Right lobe of liver (tissue), 6 donors: ENCODE measurements at regions not wholly inside any gene's neighbourhood (a gene's known extent, or its start where the extent isn't known, plus 50 kb on each side); places are given as distances from the start of the nearest gene placed in this dataset.

Experiments
- ATAC-seq, 4 donors: fragments of 200-7000 bp; cut with Tn5 transposase; one replicate each; pipeline ENCODE4 v1.9.1; 2020; ENCODE audit warnings: mild to moderate bottlenecking in 4 of 4, moderate library complexity in 4 of 4
- DNase-seq, 3 donors: peaks; one replicate each; pipeline ENCODE4 v3.0.0-alpha.2; 2020
- H3K27ac ChIP-seq, 3 donors: fragments of 200-600 bp; one replicate each; pipeline ENCODE4 v1.8.0; 2022
- H3K27me3 ChIP-seq, 2 donors: fragments of 200-600 bp; one replicate each; pipeline ENCODE4 v1.8.0; 2022
- H3K36me3 ChIP-seq, 4 donors: fragments of 200-600 bp; sonication (generic) in 1 of 4; one replicate each; pipeline versions ENCODE4 v1.5.1 to v1.8.0; 2017 to 2022; ENCODE audit warnings: control low read depth in 1 of 4
- H3K4me1 ChIP-seq, 4 donors: fragments of 200-600 bp; sonication (generic) in 1 of 4; one replicate each; pipeline versions ENCODE4 v1.5.1 to v1.8.0; 2017 to 2022; ENCODE audit warnings: control low read depth in 1 of 4
- H3K4me3 ChIP-seq, 3 donors: fragments of 200-600 bp; one replicate each; pipeline ENCODE4 v1.8.0; 2022
- H3K9me3 ChIP-seq, 4 donors: fragments of 200-600 bp; sonication (generic) in 1 of 4; one replicate each; pipeline versions ENCODE4 v1.5.1 to v1.8.0; 2017 to 2022; ENCODE audit warnings: control low read depth in 1 of 4
- CTCF ChIP-seq, 4 donors: fragments of 200-600 bp in 3 of 4; fragments of 450-650 bp in 1 of 4; IDR thresholded peaks; one replicate each; pipeline versions ENCODE4 v1.5.1 to v1.8.0; 2016 to 2022; ENCODE audit warnings: antibody characterized with exemption in 4 of 4, mild to moderate bottlenecking in 2 of 4
- POLR2A ChIP-seq: fragments of 450-650 bp; IDR thresholded peaks from one replicate; pipeline ENCODE4 v1.6.1; 2017; ENCODE audit warnings: antibody characterized with exemption, mild to moderate bottlenecking
- WGBS: methylation state at CpG from one replicate; pipeline ENCODE4 v1.1.6; 2018; ENCODE audit warnings: low coverage, low lambda C conversion rate; ENCODE audit not compliant: insufficient coverage; ENCODE audit errors: missing lambda C conversion rate; 5-methylcytosine and 5-hydroxymethylcytosine counted together
- intact Hi-C, 2 donors: fragments of 100-400 bp; cut with DNase I; formaldehyde crosslinking; loops; one replicate each; pipeline versions ENCODE4 v1.11.2 to v1.14.1; 2022
- donor health status: DM: no; HTN: yes; CAD: no.
- donor health status: DM: no; HTN: no; CAD: no.
- donor health status: DM: no; HTN: no; CAD: no.
- donor health status: DM: no; HTN: yes; CAD: no.
- donor health status: DM: no; HTN: yes; CAD: no.

GRCh38 chr1:232566093-232566492, 63.8 kb downstream of the SIPA1L2 start:
- ATAC-seq = no peak
- H3K36me3 ChIP-seq = no peaks in the 10 kb centered on the region
- H3K27me3 ChIP-seq = no peaks in the 10 kb centered on the region
- no peaks in the 10 kb centered on the region for H3K4me1 ChIP-seq
- no peak overlapping the region for H3K4me3 ChIP-seq
- DNase-seq = no peak
- H3K9me3 ChIP-seq = no peaks in the 10 kb centered on the region
- no peak for TF ChIP-seq CTCF (IDR thresholded peaks at IDR 0.05)
- TF ChIP-seq POLR2A = no peak
- intact Hi-C loops = no loop called here
- 100% methylated on average over 1 of the region's 1 CpG for WGBS
- H3K27ac ChIP-seq = no peak overlapping the region

GRCh38 chr1:232562855-232563510, 67.0 kb downstream of the SIPA1L2 start:
- no peak for DNase-seq
- no peaks in the 10 kb centered on the region for H3K9me3 ChIP-seq
- H3K4me3 ChIP-seq = no peak overlapping the region
- H3K27me3 ChIP-seq = no peaks in the 10 kb centered on the region
- intact Hi-C loops = no loop called here
- H3K36me3 ChIP-seq = no peaks in the 10 kb centered on the region
- TF ChIP-seq POLR2A (no peak), CTCF (IDR thresholded peaks at IDR 0.05) (no peak)
- WGBS = 97% methylated on average over 3 of the region's 3 CpGs
- no peak for ATAC-seq
- H3K27ac ChIP-seq = no peak overlapping the region
- H3K4me1 ChIP-seq = no peaks in the 10 kb centered on the region

GRCh38 chr1:232561381-232561780, 68.6 kb downstream of the SIPA1L2 start:
- whole genome bisulfite sequencing = 90% methylated on average over 1 of the region's 2 CpGs
- Histone ChIP-seq H3K36me3 (no peaks in the 10 kb centered on the region), H3K4me1 (no peaks in the 10 kb centered on the region), H3K9me3 (no peaks in the 10 kb centered on the region), H3K27ac (no peak overlapping the region), H3K4me3 (no peak overlapping the region), H3K27me3 (no peaks in the 10 kb centered on the region)
- intact Hi-C loops = no loop called here
- no peak for ATAC-seq
- TF ChIP-seq POLR2A (no peak), CTCF (IDR thresholded peaks at IDR 0.05) (no peak)
- DNase-seq = no peak

GRCh38 chr1:232560940-232561339, 69.0 kb downstream of the SIPA1L2 start:
- Histone ChIP-seq H3K36me3 (no peaks in the 10 kb centered on the region), H3K9me3 (no peaks in the 10 kb centered on the region), H3K27ac (no peak overlapping the region), H3K4me3 (no peak overlapping the region), H3K27me3 (no peaks in the 10 kb centered on the region), H3K4me1 (no peaks in the 10 kb centered on the region)
- TF ChIP-seq CTCF (IDR thresholded peaks at IDR 0.05) (no peak), POLR2A (no peak)
- intact Hi-C loops = no loop called here
- ATAC-seq = no peak
- no peak for DNase-seq
- 82% methylated on average over 5 of the region's 5 CpGs for WGBS

GRCh38 chr1:232558954-232559353, 71.0 kb downstream of the SIPA1L2 start:
- Histone ChIP-seq H3K27ac (no peak overlapping the region), H3K36me3 (no peaks in the 10 kb centered on the region), H3K27me3 (no peaks in the 10 kb centered on the region), H3K4me3 (no peak overlapping the region), H3K4me1 (no peaks in the 10 kb centered on the region), H3K9me3 (no peaks in the 10 kb centered on the region)
- peak in 2 of 4 donors; percentile 40 to 61 for ATAC-seq
- intact Hi-C loops = no loop called here
- TF ChIP-seq POLR2A (no peak), CTCF (IDR thresholded peaks at IDR 0.05) (no peak)
- 8% methylated on average over 1 of the region's 1 CpG for WGBS
- DNase-seq = no peak
